ENCODE measurements at regions not wholly inside any gene's neighbourhood (a gene's known extent, or its start where the extent isn't known, plus 50 kb on each side); places are given as distances from the start of the nearest gene placed in this dataset.
A peak's percentile ranks its signal among the peaks of the same experiment; 100 is the strongest.
"Not testable (repeated sequence)": the region's sequence is repeated elsewhere in the genome, so short reads cannot be mapped to it uniquely, and the experiment has no call there.

- H3K36me3 ChIP-seq = no peaks in the 10 kb centered on the region
- ATAC-seq (no peak), DNase-seq (no peak), FAIRE-seq (no peak)
- intact Hi-C loops (cut with DNase I) = no loop called here
- no peaks in the 10 kb centered on the region for H3K27me3 ChIP-seq
- no peak overlapping the region for H3K4me3 ChIP-seq
- TF ChIP-seq CTCF (IDR thresholded peaks at IDR 0.05) = no peak
- no peak overlapping the region for H3K27ac ChIP-seq
- H3K4me1 ChIP-seq = no peaks in the 10 kb centered on the region
- WGBS, 2 donors = 50 to 56% methylated on average over 3 of the region's 3 CpGs
- no peaks in the 10 kb centered on the region for H3K9me3 ChIP-seq
These were observed 54.5 kb upstream of the NOX4 start for GRCh38 chr11:89545691-89546090.

GRCh38 chr11:89555781-89556180 is 64.6 kb upstream of the NOX4 start:
- H3K36me3 ChIP-seq; DNase-seq; H3K27me3 ChIP-seq; FAIRE-seq; H3K9me3 ChIP-seq; ATAC-seq; H3K4me3 ChIP-seq; intact Hi-C loops (cut with DNase I); H3K27ac ChIP-seq: not testable (repeated sequence)
- 71 to 74% methylated on average over 1 of the region's 1 CpG for WGBS, 2 donors
- H3K4me1 ChIP-seq = peaks cover 7 to 19% (median 14%) of the 10 kb centered on the region in 3 donors

GRCh38 chr11:89556731-89557707 is 65.8 kb upstream of the NOX4 start:
- DNase-seq (peak in 2 of 6 donors; percentile 7 to 16), ATAC-seq (peak; percentile 96 to 98 (median 96))
- Histone ChIP-seq H3K27ac (peak overlapping the region in 1 of 4 donors; percentile 44), H3K4me1 (peaks cover 7 to 19% (median 14%) of the 10 kb centered on the region in 3 donors)
- H3K36me3 ChIP-seq; H3K4me3 ChIP-seq; H3K9me3 ChIP-seq; FAIRE-seq; H3K27me3 ChIP-seq; intact Hi-C loops (cut with DNase I): not testable (repeated sequence)
- 8 to 11% methylated on average over 3 of the region's 3 CpGs for WGBS, 2 donors

GRCh38 chr11:89560598-89560997 is 69.4 kb upstream of the NOX4 start:
- FAIRE-seq; intact Hi-C loops (cut with DNase I): not testable (repeated sequence)
- WGBS, 2 donors = 39 to 46% methylated on average over 3 of the region's 3 CpGs

GRCh38 chr11:89562731-89563130 is 71.6 kb upstream of the NOX4 start:
- H3K27me3 ChIP-seq; ATAC-seq; H3K9me3 ChIP-seq; H3K4me1 ChIP-seq; H3K27ac ChIP-seq; intact Hi-C loops (cut with DNase I); DNase-seq; H3K4me3 ChIP-seq; H3K36me3 ChIP-seq; FAIRE-seq: not testable (repeated sequence)
- WGBS, 2 donors = 96 to 100% methylated on average over 2 of the region's 2 CpGs

More at GRCh38 chr11:89560598-89560997, 69.4 kb upstream of the NOX4 start:
- H3K9me3 ChIP-seq, DNase-seq, H3K27me3 ChIP-seq, H3K36me3 ChIP-seq, H3K27ac ChIP-seq, ATAC-seq, H3K4me3 ChIP-seq: not testable (repeated sequence)
- H3K4me1 ChIP-seq = peaks cover 7 to 17% (median 14%) of the 10 kb centered on the region in 3 donors

- H3K27ac ChIP-seq = no peak overlapping the region
- intact Hi-C loops (cut with DNase I) = no loop called here
- H3K4me1 ChIP-seq = no peaks in the 10 kb centered on the region
- no peak for TF ChIP-seq CTCF (IDR thresholded peaks at IDR 0.05)
- DNase-seq = no peak
- WGBS, 2 donors = 87 to 88% methylated on average over 4 of the region's 4 CpGs
- no peaks in the 10 kb centered on the region for H3K36me3 ChIP-seq
- no peaks in the 10 kb centered on the region for H3K9me3 ChIP-seq
- no peaks in the 10 kb centered on the region for H3K27me3 ChIP-seq
- no peak for FAIRE-seq
- ATAC-seq = no peak
- H3K4me3 ChIP-seq = no peak overlapping the region
These were observed 75.8 kb upstream of the NOX4 start for GRCh38 chr11:89566972-89567371.

- FAIRE-seq; DNase-seq; H3K4me1 ChIP-seq; ATAC-seq; H3K27ac ChIP-seq; H3K27me3 ChIP-seq; intact Hi-C loops (cut with DNase I); H3K4me3 ChIP-seq; H3K36me3 ChIP-seq; H3K9me3 ChIP-seq: not testable (repeated sequence)
- WGBS, 2 donors = 73 to 75% methylated on average over 5 of the region's 5 CpGs
These were observed 78.2 kb upstream of the NOX4 start for GRCh38 chr11:89569387-89569786.

- DNase-seq; H3K4me1 ChIP-seq; H3K36me3 ChIP-seq; ATAC-seq; H3K27me3 ChIP-seq; H3K27ac ChIP-seq; FAIRE-seq; H3K9me3 ChIP-seq; intact Hi-C loops (cut with DNase I); H3K4me3 ChIP-seq: not testable (repeated sequence)
- 80 to 86% methylated on average over 2 of the region's 2 CpGs for WGBS, 2 donors
These were observed 80.5 kb upstream of the NOX4 start for GRCh38 chr11:89571706-89572105.

- intact Hi-C loops (cut with DNase I); H3K27me3 ChIP-seq: not testable (repeated sequence)
- FAIRE-seq = peak; percentile 71
These were observed 84.7 kb upstream of the NOX4 start for GRCh38 chr11:89575846-89576245.

GRCh38 chr11:89577428-89577827 is 86.3 kb upstream of the NOX4 start:
- H3K27ac ChIP-seq; DNase-seq; H3K27me3 ChIP-seq; H3K4me3 ChIP-seq; H3K36me3 ChIP-seq; FAIRE-seq; H3K4me1 ChIP-seq; intact Hi-C loops (cut with DNase I); H3K9me3 ChIP-seq: not testable (repeated sequence)
- WGBS, 2 donors = 6 to 11% methylated on average over 1 of the region's 1 CpG
- peak in 2 of 4 donors; percentile 53 to 69 for ATAC-seq

More at GRCh38 chr11:89575846-89576245, 84.7 kb upstream of the NOX4 start:
- H3K36me3 ChIP-seq, DNase-seq, ATAC-seq, H3K4me3 ChIP-seq, H3K4me1 ChIP-seq, H3K9me3 ChIP-seq, H3K27ac ChIP-seq: not testable (repeated sequence)

Measured in pancreas (tissue), 10 donors.